GM23248 (cell line): ENCODE measurements at regions not wholly inside any gene's neighbourhood (a gene's known extent, or its start where the extent isn't known, plus 50 kb on each side); places are given as distances from the start of the nearest gene placed in this dataset.

ENCODE experiments used
- DNase-seq: peaks from one replicate; pipeline ENCODE4 v3.0.0-alpha.2; 2015
- H2AFZ ChIP-seq: fragments of 200-600 bp; sonication (generic); 2 replicates; pipeline ENCODE4 v1.6.1; 2016; ENCODE audit warnings: antibody characterized with exemption
- H3F3A ChIP-seq: fragments of 200-600 bp; sonication (generic); 2 replicates; pipeline ENCODE4 v1.6.1; 2016; ENCODE audit warnings: mild to moderate bottlenecking, antibody characterized with exemption, mixed run types; ENCODE audit not compliant: insufficient read depth
- H3K27ac ChIP-seq: fragments of 200-600 bp; sonication (generic); 2 replicates; pipeline ENCODE4 v1.5.1; 2016; ENCODE audit warnings: mild to moderate bottlenecking
- H3K27me3 ChIP-seq: fragments of 200-600 bp; sonication (generic); replicated peaks from 2 replicates; pipeline ENCODE4 v1.6.1; 2016; ENCODE audit warnings: mild to moderate bottlenecking; ENCODE audit not compliant: insufficient read depth
- H3K36me3 ChIP-seq: fragments of 200-600 bp; sonication (generic); 2 replicates; pipeline ENCODE4 v1.6.1; 2016; ENCODE audit warnings: low read depth, mild to moderate bottlenecking
- H3K4me1 ChIP-seq: fragments of 200-600 bp; sonication (generic); 2 replicates; pipeline ENCODE4 v1.6.1; 2016; ENCODE audit warnings: mild to moderate bottlenecking; ENCODE audit not compliant: insufficient read depth
- H3K4me2 ChIP-seq: fragments of 200-600 bp; sonication (generic); one replicate; pipeline ENCODE4 v1.6.1; 2016; ENCODE audit warnings: mild to moderate bottlenecking; ENCODE audit not compliant: unreplicated experiment
- H3K4me3 ChIP-seq: fragments of 200-600 bp; sonication (generic); 2 replicates; pipeline ENCODE4 v1.5.1; 2016; ENCODE audit warnings: mild to moderate bottlenecking
- H3K79me2 ChIP-seq: fragments of 200-600 bp; sonication (generic); 2 replicates; pipeline ENCODE4 v1.6.1; 2016; ENCODE audit warnings: mild to moderate bottlenecking; ENCODE audit not compliant: insufficient read depth
- H3K9ac ChIP-seq: fragments of 200-600 bp; sonication (generic); 2 replicates; pipeline ENCODE4 v1.6.1; 2016; ENCODE audit warnings: mild to moderate bottlenecking
- H3K9me2 ChIP-seq: fragments of 200-600 bp; sonication (generic); 2 replicates; pipeline ENCODE4 v1.6.1; 2016; ENCODE audit warnings: mixed run types, mild to moderate bottlenecking, moderate library complexity; ENCODE audit not compliant: insufficient read depth
- H3K9me3 ChIP-seq: fragments of 200-600 bp; sonication (generic); one replicate; pipeline ENCODE4 v1.6.1; 2017; ENCODE audit warnings: low read depth
- H4K20me1 ChIP-seq: fragments of 200-600 bp; sonication (generic); 2 replicates; pipeline ENCODE4 v1.6.0; 2016; ENCODE audit not compliant: insufficient read depth
- EZH2 ChIP-seq: fragments of 200-600 bp; sonication (generic); IDR thresholded peaks from 2 replicates; pipeline ENCODE4 v1.6.1; 2018; ENCODE audit warnings: antibody characterized with exemption, mild to moderate bottlenecking; ENCODE audit not compliant: insufficient read depth, poor library complexity, severe bottlenecking
- EZH2phosphoT487 ChIP-seq: fragments of 200-600 bp; sonication (generic); IDR thresholded peaks from 2 replicates; pipeline ENCODE4 v1.6.1; 2018; ENCODE audit warnings: antibody characterized with exemption, moderate library complexity, mild to moderate bottlenecking, low read depth; ENCODE audit not compliant: insufficient read depth
- WGBS, 2 experiments: methylation state at CpG; one replicate each; pipeline ENCODE4 v1.1.6; 2015 to 2017; ENCODE audit warnings: low lambda C conversion rate in 2 of 2, low coverage in 1 of 2; ENCODE audit errors: missing lambda C conversion rate in 2 of 2; 5-methylcytosine and 5-hydroxymethylcytosine counted together
- in situ Hi-C: fragments of 300-500 bp; cut with MboI; formaldehyde crosslinking; loops from 2 replicates; pipeline ENCODE4 v1.15.0; 2020

DNA sequence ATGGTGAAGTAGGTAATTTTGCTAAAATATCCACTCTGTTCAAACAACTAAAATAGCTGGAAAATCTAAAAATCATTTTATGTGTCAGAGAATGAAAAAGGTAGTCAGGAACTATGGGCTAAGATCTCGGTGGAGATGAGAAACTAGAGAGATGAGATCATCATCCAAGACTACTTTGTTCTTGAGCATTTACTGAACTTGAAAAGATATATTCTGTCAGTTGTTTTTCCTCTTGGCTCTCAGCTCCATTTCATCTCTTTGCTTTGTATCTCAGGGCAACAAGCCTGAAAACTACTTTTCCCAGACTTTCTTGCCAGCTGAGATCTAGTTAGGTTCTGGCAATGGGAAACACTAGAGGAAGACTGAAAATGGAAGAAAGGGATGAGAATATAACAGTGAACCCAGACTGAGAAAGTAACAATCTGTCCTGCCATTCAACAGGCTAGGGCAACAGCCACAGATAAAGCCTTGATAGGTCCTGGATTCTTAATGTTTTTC is 346.2 kb upstream of the MEX3C start:
- H2AFZ ChIP-seq = no peak overlapping the region

GRCh38 chr18:51545446-51545845 is 348.0 kb upstream of the MEX3C start:
- Histone ChIP-seq H3K27me3 (no peaks in the 10 kb centered on the region), H3K36me3 (no peaks in the 10 kb centered on the region), H3F3A (no peaks in the 10 kb centered on the region), H3K9me3 (no peaks in the 10 kb centered on the region), H3K4me1 (no peaks in the 10 kb centered on the region), H3K4me2 (no peak overlapping the region), H2AFZ (no peak overlapping the region), H3K79me2 (no peaks in the 10 kb centered on the region), H3K9me2 (no peaks in the 10 kb centered on the region), H3K27ac (no peak overlapping the region), H3K4me3 (no peak overlapping the region), H4K20me1 (no peaks in the 10 kb centered on the region), H3K9ac (no peak overlapping the region)
- TF ChIP-seq EZH2phosphoT487 = no peak
- no peak for TF ChIP-seq EZH2
- WGBS, 2 experiments = 50 to 58% methylated on average over 4 of the region's 4 CpGs
- no peak for DNase-seq
- in situ Hi-C loops = no loop called here

More for the DNA sequence above, 346.2 kb upstream of the MEX3C start:
- H3K4me2 ChIP-seq = no peak overlapping the region
- H3K79me2 ChIP-seq = no peaks in the 10 kb centered on the region
- no peaks in the 10 kb centered on the region for H3K4me1 ChIP-seq
- H3K9ac ChIP-seq = no peak overlapping the region
- H4K20me1 ChIP-seq = no peaks in the 10 kb centered on the region
- no peaks in the 10 kb centered on the region for H3K27me3 ChIP-seq
- no peaks in the 10 kb centered on the region for H3K36me3 ChIP-seq
- DNase-seq = no peak
- TF ChIP-seq EZH2phosphoT487 = no peak
- no peaks in the 10 kb centered on the region for H3K9me3 ChIP-seq
- in situ Hi-C loops = no loop called here
- H3K27ac ChIP-seq = no peak overlapping the region
- no peaks in the 10 kb centered on the region for H3K9me2 ChIP-seq
- 0 to 7% methylated on average over 1 of the region's 1 CpG for WGBS, 2 experiments
- H3K4me3 ChIP-seq = no peak overlapping the region
- no peaks in the 10 kb centered on the region for H3F3A ChIP-seq

GRCh38 chr18:51559198-51559901 is 361.9 kb upstream of the MEX3C start:
- Histone ChIP-seq H3K36me3 (no peaks in the 10 kb centered on the region), H3K27me3 (no peaks in the 10 kb centered on the region), H3K4me3 (no peak overlapping the region), H3K9me2 (no peaks in the 10 kb centered on the region), H2AFZ (no peak overlapping the region), H3K4me1 (no peaks in the 10 kb centered on the region), H3K9me3 (no peaks in the 10 kb centered on the region), H3F3A (no peaks in the 10 kb centered on the region), H3K27ac (no peak overlapping the region), H4K20me1 (no peaks in the 10 kb centered on the region), H3K4me2 (no peak overlapping the region), H3K9ac (no peak overlapping the region), H3K79me2 (no peaks in the 10 kb centered on the region)
- TF ChIP-seq EZH2 = no peak
- TF ChIP-seq EZH2phosphoT487 = no peak
- DNase-seq = no peak
- WGBS, 2 experiments = 10 to 11% methylated on average over 2 of the region's 2 CpGs
- in situ Hi-C loops = no loop called here

DNA sequence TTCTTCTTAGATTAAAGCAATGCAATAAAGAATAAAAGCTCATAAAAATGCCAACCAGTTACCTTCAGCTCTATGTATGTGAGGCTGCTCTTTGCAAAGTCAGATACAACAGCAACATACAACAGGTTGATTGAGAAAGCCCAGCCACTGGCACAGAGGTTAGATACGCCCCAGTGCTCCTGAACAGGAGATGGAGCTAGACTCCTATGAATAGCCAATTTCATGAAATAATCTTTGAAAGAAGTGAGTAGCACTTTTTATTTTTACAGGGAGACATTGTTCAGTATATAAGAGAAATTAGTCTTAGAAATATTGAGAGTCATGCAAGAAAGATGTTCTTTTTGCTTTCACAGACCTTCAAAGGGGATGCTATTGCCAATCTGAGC is 362.4 kb upstream of the MEX3C start:
- 3 to 5% methylated on average over 1 of the region's 1 CpG for WGBS, 2 experiments

More for the DNA sequence above, 362.4 kb upstream of the MEX3C start:
- Histone ChIP-seq H3K9ac (no peak overlapping the region), H2AFZ (no peak overlapping the region), H3K27me3 (no peaks in the 10 kb centered on the region), H3K4me3 (no peak overlapping the region), H4K20me1 (no peaks in the 10 kb centered on the region), H3K36me3 (no peaks in the 10 kb centered on the region), H3K4me1 (no peaks in the 10 kb centered on the region), H3K27ac (no peak overlapping the region), H3K9me2 (no peaks in the 10 kb centered on the region), H3K79me2 (no peaks in the 10 kb centered on the region), H3F3A (no peaks in the 10 kb centered on the region), H3K9me3 (no peaks in the 10 kb centered on the region), H3K4me2 (no peak overlapping the region)
- no peak for TF ChIP-seq EZH2
- in situ Hi-C loops = no loop called here
- DNase-seq = no peak
